ENCODE measurements at regions not wholly inside any gene's neighbourhood (a gene's known extent, or its start where the extent isn't known, plus 50 kb on each side); places are given as distances from the start of the nearest gene placed in this dataset.

GRCh38 chr7:84924353-84924752 is 262.5 kb downstream of the SEMA3D start:
- TF ChIP-seq CTCF (IDR thresholded peaks at IDR 0.05; ENCODE audit: poor library complexity) (no peak), EZH2 (IDR thresholded peaks at IDR 0.05; ENCODE audit: borderline replicate concordance) (no peak), EZH2phosphoT487 (IDR thresholded peaks at IDR 0.05; ENCODE audit: low read depth, severe bottlenecking, unreplicated experiment) (no peak)
